ENCODE measurements at regions not wholly inside any gene's neighbourhood (a gene's known extent, or its start where the extent isn't known, plus 50 kb on each side); places are given as distances from the start of the nearest gene placed in this dataset.

DNA sequence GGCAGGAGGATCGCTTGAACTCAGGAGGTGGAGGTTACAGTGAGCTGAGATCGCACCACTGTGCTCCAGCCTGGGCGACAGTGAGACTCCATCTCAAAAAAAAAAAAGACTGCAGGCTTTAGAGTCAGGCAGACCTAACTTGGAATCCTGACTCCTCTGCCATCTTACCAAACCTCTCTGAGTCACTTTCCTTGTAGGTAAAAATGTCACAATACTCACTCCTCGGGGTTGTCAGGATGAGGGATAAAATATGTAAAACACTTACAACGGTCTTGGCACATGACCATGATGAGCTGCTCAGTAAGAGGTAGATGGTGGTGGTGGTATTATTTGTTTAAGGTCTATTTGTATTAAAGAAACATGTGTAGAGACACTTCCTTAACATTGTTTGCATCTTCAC, 154.1 kb upstream of the PDE1C start:
- H3F3A ChIP-seq (ENCODE audit: insufficient read depth, low read length, poor library complexity, severe bottlenecking), result no peaks in the 10 kb centered on the region
- H3K27me3 ChIP-seq (ENCODE audit: insufficient read depth, low read depth, low read length), result no peaks in the 10 kb centered on the region
- H4K20me1 ChIP-seq (ENCODE audit: insufficient read depth), result no peaks in the 10 kb centered on the region
- H3K4me3 ChIP-seq (ENCODE audit: low read length), result no peak overlapping the region
- TF ChIP-seq EZH2 (IDR thresholded peaks at IDR 0.05; ENCODE audit: borderline replicate concordance, insufficient read depth, low read length, poor library complexity, severe bottlenecking) (no peak), POLR2AphosphoS5 (IDR thresholded peaks at IDR 0.05) (no peak), SMC3 (conservative IDR thresholded peaks at IDR 0.05; ENCODE audit: poor library complexity) (no peak), RAD21 (conservative IDR thresholded peaks at IDR 0.05) (no peak), EP300 (conservative IDR thresholded peaks at IDR 0.05; ENCODE audit: poor library complexity, severe bottlenecking) (no peak), CTCF (IDR thresholded peaks at IDR 0.05; ENCODE audit: poor library complexity, severe bottlenecking) (no peak)
- TF ChIP-seq, protein P1, sequence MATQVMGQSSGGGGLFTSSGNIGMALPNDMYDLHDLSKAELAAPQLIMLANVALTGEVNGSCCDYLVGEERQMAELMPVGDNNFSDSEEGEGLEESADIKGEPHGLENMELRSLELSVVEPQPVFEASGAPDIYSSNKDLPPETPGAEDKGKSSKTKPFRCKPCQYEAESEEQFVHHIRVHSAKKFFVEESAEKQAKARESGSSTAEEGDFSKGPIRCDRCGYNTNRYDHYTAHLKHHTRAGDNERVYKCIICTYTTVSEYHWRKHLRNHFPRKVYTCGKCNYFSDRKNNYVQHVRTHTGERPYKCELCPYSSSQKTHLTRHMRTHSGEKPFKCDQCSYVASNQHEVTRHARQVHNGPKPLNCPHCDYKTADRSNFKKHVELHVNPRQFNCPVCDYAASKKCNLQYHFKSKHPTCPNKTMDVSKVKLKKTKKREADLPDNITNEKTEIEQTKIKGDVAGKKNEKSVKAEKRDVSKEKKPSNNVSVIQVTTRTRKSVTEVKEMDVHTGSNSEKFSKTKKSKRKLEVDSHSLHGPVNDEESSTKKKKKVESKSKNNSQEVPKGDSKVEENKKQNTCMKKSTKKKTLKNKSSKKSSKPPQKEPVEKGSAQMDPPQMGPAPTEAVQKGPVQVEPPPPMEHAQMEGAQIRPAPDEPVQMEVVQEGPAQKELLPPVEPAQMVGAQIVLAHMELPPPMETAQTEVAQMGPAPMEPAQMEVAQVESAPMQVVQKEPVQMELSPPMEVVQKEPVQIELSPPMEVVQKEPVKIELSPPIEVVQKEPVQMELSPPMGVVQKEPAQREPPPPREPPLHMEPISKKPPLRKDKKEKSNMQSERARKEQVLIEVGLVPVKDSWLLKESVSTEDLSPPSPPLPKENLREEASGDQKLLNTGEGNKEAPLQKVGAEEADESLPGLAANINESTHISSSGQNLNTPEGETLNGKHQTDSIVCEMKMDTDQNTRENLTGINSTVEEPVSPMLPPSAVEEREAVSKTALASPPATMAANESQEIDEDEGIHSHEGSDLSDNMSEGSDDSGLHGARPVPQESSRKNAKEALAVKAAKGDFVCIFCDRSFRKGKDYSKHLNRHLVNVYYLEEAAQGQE (IDR thresholded peaks at IDR 0.05; ENCODE audit: borderline replicate concordance), result no peak
- no peak overlapping the region for H3K4me2 ChIP-seq (ENCODE audit: low read length)
- no peaks in the 10 kb centered on the region for H3K36me3 ChIP-seq (ENCODE audit: insufficient read depth, low read length)
- H2AFZ ChIP-seq (ENCODE audit: low read depth, low read length), result no peak overlapping the region
- no peaks in the 10 kb centered on the region for H3K79me2 ChIP-seq (replicated peaks; ENCODE audit: insufficient read depth, low read length)
- H3K9ac ChIP-seq (ENCODE audit: low read length), result no peak overlapping the region
- no peak overlapping the region for H3K27ac ChIP-seq (ENCODE audit: low read length)
- no peaks in the 10 kb centered on the region for H3K9me3 ChIP-seq (ENCODE audit: low read length)
- H3K9me2 ChIP-seq (ENCODE audit: insufficient read depth, low read length), result no peaks in the 10 kb centered on the region

- Histone ChIP-seq H3K27ac (ENCODE audit: low read length) (no peak overlapping the region), H3K9me3 (ENCODE audit: low read length) (no peaks in the 10 kb centered on the region), H3K4me3 (ENCODE audit: low read length) (no peak overlapping the region), H3K9me2 (ENCODE audit: insufficient read depth, low read length) (no peaks in the 10 kb centered on the region), H3K79me2 (replicated peaks; ENCODE audit: insufficient read depth, low read length) (no peaks in the 10 kb centered on the region), H4K20me1 (ENCODE audit: insufficient read depth) (no peaks in the 10 kb centered on the region), H3K36me3 (ENCODE audit: insufficient read depth, low read length) (no peaks in the 10 kb centered on the region), H2AFZ (ENCODE audit: low read depth, low read length) (no peak overlapping the region), H3F3A (ENCODE audit: insufficient read depth, low read length, poor library complexity, severe bottlenecking) (peaks cover 1% of the 10 kb centered on the region), H3K9ac (ENCODE audit: low read length) (no peak overlapping the region), H3K27me3 (ENCODE audit: insufficient read depth, low read depth, low read length) (no peaks in the 10 kb centered on the region), H3K4me2 (ENCODE audit: low read length) (no peak overlapping the region)
- no peak for TF ChIP-seq MXI1 (conservative IDR thresholded peaks at IDR 0.05; ENCODE audit: poor library complexity, severe bottlenecking)
- TF ChIP-seq POLR2AphosphoS5 (IDR thresholded peaks at IDR 0.05), result no peak
- TF ChIP-seq EZH2 (IDR thresholded peaks at IDR 0.05; ENCODE audit: borderline replicate concordance, insufficient read depth, low read length, poor library complexity, severe bottlenecking), result no peak
- no peak for TF ChIP-seq EP300 (conservative IDR thresholded peaks at IDR 0.05; ENCODE audit: poor library complexity, severe bottlenecking)
- TF ChIP-seq TAF1 (IDR thresholded peaks at IDR 0.05; ENCODE audit: low read depth), result no peak
- TF ChIP-seq, protein P1 (IDR thresholded peaks at IDR 0.05; ENCODE audit: borderline replicate concordance), result no peak
- TF ChIP-seq RAD21 (conservative IDR thresholded peaks at IDR 0.05), result no peak
- TF ChIP-seq SMC3 (conservative IDR thresholded peaks at IDR 0.05; ENCODE audit: poor library complexity), result no peak
- no peak for TF ChIP-seq CTCF (IDR thresholded peaks at IDR 0.05; ENCODE audit: poor library complexity, severe bottlenecking)
These were observed 153.5 kb upstream of the PDE1C start for GRCh38 chr7:32223721-32224120.

All from neural cell (in vitro differentiated cells).